ENCODE measurements at regions not wholly inside any gene's neighbourhood (a gene's known extent, or its start where the extent isn't known, plus 50 kb on each side); places are given as distances from the start of the nearest gene placed in this dataset.
"Not testable (repeated sequence)": the region's sequence is repeated elsewhere in the genome, so short reads cannot be mapped to it uniquely, and the experiment has no call there.

DNA sequence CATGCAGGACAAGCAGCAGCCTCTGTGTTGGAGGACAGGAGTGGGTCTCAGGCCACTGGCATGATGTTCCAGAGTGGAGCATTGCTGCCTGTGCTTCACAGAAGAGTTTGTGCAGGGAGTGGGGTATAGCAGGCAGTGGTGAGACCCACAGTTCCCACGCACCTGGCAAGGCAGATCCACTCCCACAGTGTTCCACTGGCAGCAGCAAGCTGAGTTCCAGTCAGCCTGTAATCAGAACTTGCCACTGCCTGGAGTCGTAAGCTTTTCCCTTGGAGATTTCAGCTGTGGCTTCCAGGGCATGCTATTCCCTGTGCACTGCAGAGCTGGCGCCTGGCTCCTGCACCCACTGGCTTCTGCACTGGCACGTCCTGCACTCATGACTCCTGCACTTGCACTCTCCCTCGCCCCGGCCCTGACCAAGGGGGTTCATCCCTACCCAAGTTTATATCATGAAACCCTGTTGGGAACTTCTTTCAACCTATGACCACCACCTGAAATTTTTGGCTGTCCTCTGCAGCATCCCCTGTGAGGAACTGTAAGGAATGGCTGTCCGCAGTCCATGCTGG, 1144.3 kb downstream of the RAPGEF2 start:
- no peak for DNase-seq

GRCh38 chr4:160251522-160252170, 1148.8 kb downstream of the RAPGEF2 start:
- no peak for DNase-seq

DNA sequence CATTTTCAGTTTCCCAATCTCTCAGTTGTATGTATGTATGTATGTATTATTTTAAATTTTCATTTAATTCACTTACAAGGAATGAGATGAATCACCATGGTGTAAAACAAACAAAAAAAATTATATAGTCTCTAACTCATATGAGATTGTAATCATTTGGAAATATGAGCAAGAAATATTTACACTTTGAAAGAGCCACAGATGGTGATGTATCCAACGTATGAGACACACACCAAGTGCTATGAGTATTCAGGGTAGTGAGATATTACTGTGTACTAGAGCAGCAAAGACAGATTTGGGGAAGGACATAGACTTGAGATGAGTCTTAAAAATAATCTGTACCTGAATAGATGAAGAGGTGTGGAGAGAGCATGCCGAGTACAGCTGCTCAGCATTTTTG, 1154.4 kb downstream of the RAPGEF2 start:
- no peak for DNase-seq

DNA sequence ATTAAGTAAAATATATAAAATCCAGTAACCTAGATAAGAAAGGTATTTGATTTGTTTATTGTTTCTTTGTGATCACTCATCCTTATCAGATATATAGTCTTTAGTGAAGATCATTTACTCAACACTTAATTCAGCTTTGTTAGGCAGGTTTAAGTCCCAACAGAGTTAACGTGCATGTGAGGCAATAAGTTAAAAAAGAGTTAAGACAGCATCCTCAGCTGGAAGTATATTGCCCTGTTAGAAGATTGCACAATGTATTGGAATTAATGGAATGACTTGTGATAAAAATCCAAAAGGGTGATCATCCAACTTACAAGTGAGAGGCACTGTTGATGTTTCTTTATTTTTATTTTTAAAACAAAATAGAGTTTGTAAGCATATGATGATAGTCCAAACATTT, 1162.1 kb downstream of the RAPGEF2 start:
- no peak for DNase-seq

GRCh38 chr4:160265836-160266235, 1163.0 kb downstream of the RAPGEF2 start:
- no peak for DNase-seq

- DNase-seq, result no peak
Observed at GRCh38 chr4:160276785-160277325, 1174.0 kb downstream of the RAPGEF2 start.

GRCh38 chr4:160283081-160283480, 1180.2 kb downstream of the RAPGEF2 start:
- no peak for DNase-seq

GRCh38 chr4:160284516-160284915, 1181.6 kb downstream of the RAPGEF2 start:
- no peak for DNase-seq

DNA sequence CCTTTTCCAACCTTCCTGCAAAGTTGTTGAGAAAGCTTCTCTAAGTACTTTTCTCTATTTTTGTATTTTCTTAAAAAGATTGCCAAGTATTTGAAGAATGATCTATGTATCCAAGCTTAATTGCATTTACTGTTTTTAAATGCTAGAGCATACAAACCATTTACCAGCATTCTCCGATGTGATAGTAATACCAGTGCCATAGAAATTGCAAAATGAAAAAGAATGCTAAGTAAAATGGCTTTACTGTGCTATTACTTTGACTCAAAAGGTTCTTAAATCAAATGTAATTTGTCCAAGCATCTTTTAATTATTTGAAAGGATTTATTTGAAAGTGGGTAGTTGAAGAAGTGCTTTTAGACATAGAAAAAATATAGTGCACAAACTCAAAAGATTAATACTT, 1183.2 kb downstream of the RAPGEF2 start:
- no peak for DNase-seq

DNA sequence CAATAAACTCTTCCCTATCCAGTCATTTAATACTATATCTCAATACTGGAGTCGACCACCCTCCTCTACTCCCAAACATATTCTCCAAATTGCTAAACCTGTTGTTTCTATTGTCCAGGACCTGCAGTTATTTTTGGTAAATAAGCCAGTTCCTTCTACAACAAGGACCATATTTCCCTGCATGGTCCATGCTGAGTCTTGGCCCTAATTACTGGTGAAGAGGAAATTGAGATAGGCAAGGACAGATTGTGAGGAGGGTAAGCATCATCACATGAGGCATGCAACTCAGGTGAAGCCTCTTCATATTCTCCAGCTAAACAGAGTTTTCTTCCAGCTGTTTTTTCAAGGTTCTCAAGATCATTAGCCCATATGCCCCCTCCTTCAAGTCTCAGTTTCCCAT, 1193.6 kb downstream of the RAPGEF2 start:
- no peak for DNase-seq

DNA sequence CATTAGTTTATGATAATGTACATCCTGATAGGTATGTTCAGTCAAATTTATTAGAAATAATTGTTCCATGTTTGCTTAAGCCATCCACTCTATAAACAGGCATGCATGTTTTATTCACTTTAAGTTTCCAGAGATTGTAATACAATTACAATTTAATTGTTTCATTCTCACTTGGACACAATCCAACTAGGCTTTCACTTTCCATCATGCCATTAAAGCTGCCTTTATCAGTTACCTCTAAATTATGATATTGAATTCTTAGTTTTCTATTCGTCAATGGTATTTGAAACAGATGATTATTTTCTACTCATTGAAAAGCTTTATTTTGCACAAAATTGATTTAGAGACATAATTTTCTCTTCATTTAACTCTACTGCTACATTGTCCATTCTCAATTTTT, 1196.3 kb downstream of the RAPGEF2 start:
- no peak for DNase-seq

DNA sequence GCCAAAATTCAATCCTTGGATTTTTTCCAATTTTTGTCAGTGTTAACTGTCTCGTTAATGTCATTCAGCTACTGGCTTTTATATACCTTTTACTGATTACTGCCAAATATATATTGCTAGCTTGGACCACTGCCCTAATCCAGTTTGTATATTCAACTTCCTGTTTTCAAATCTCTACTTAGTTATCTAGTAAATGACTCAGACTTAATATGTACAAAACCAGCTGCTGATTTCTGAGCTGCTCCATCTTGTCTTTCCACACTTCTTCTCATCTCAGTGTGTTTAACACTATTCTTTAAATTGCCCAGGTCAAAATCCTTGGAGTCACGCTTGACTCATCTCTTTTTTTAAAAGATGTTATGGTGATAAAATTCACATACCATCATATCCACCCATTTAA, 1196.7 kb downstream of the RAPGEF2 start:
- DNase-seq, result no peak

DNA sequence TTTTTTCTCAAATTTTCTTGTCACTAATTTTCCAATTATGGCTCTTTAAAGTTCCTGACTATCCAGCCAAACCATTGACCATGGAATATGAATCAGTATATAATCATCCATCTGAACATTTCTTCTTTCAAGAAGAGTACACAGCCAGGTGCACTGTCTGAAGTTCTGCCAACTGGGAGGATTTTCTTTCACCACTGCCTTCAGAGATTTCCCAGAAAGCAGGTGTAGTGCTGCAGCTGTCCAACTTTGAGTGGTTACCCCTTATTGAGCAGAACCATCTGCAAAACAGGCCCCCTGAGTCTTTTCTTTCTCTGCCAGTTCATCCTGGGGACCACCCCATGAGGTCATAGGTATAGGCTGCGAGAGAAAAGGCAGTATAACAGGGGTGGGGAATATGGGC, 1213.2 kb downstream of the RAPGEF2 start:
- DNase-seq, result no peak

DNA sequence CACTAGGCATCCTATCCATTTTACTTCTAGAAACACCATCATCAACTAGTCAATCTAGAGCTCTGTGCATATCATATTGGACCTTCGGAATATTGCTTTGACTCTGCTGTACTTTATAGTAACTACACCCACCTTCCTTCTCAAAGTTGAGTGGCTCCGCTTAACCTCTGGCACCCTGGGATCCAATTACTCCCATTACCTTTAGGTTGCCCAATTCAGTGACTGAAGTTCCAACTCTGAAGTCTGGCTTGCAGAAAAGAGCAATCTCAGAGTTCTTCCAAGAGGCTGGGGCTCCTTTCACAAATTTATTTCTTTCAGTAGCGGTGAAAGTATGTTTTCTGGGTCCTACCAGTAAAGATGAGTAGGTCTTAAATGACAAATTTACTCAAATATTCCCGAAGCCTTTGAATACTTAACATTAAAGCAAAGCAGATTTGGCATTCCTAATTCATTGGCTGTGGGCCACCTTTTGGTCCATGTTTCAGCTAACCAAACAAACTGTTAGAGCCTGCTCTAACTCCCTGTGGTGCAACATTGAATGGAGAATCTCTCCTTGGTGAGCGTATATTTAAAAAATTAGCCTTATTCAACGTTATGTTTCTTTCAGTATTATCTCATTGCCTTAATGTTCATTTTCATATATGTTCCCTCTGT, 1215.8 kb downstream of the RAPGEF2 start:
- DNase-seq, result no peak

GRCh38 chr4:160319221-160319867, 1216.5 kb downstream of the RAPGEF2 start:
- no peak for DNase-seq

DNA sequence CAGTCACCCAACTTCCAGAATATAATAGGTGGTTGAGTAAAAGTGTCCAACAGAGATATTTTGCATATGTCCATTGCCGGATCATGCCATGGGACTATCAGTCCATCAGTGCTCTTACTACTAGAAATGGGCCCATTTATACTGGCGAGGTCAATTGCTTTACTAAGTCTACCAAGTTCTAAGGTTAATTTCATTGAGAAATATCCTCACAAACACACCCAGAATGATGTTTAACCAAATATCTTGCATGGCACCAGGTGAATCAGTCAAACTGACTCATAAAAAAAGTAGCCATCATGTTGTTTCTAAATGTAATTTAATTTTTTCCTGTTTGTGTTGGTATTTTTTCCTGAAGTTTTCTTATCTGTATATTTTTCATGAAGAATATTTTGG, 1217.0 kb downstream of the RAPGEF2 start:
- no peak for DNase-seq

- no peak for DNase-seq
Observed at GRCh38 chr4:160326110-160326509, 1223.2 kb downstream of the RAPGEF2 start.

DNA sequence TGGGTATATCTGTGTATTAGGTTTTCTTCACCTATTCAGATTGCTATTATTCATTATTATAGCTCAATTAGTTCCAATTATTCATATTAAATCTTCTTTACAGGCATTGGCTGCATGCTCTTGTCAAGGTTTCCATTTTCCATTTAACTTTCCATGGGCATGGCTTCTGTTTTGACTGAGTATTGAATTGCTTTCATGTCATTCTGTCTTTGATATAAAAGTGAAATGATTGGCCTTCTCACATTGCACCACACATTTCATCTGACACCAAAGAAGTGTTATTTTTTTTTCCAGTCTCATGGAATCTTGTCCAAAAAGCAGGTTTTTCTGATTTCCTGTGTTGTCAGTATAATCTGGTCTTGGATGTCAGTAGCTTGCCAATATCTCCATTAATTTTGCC, 1244.3 kb downstream of the RAPGEF2 start:
- DNase-seq, result no peak

GRCh38 chr4:160350944-160351343, 1248.1 kb downstream of the RAPGEF2 start:
- DNase-seq, result no peak

DNA sequence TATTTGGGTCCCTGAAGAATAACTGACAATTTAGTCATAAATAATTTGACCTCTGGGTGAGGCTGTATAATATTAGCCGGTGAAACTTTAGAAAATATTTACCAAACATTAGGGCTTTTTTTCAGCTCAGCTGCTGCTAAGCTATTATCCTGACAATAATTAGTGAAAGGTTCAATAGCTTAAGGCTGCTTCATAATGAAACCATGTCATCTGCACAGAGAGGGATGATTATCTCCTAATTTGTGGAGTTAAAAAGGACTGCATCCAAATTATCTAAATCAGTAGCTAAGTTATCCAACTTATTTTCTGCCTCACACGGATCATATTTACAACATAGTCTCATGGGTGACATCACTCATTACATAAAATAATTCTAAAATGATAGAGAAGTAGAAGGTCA, 1249.8 kb downstream of the RAPGEF2 start:
- no peak for DNase-seq

DNA sequence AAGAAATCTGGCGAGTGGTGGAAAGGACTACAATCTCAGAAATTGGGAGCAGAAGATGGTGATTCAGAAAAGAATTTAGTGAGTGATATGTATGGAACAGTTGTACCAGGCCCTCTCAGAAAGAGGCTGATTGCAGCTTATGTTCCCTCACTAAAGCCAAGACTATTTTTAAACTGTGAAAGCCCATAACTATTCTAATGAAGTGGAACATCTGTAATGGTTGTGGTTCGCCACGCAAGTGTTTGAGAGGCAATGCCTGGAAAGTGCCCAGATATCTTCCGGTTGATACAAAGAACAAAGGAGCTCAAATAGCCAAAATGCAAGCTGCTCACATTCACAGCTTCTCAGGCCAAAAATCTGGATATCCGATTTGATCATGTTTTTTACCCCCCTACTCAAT, 1250.7 kb downstream of the RAPGEF2 start:
- no peak for DNase-seq

- no peak for DNase-seq
Observed at GRCh38 chr4:160362478-160362877, 1259.6 kb downstream of the RAPGEF2 start.

DNA sequence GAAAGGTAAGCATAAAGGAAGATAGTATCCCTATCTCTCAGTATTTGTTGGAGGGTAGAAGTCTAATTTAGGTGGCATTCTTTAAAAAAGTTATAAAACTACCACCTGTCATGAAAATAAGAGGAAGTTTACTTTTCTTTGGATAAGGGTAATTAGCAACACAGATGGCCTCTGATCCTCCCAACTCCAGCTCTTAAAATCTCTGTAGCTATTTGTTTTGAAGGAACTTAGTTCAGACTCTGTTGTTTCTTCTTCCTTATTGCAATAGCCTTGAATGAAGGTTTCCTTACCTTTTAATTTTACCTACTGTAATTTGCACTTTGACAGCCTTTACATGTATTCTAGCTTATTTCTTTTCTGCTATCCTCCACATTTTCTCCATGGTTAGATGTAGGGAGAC, 1261.3 kb downstream of the RAPGEF2 start:
- DNase-seq, result no peak

GRCh38 chr4:160364665-160365064, 1261.8 kb downstream of the RAPGEF2 start:
- DNase-seq, result not testable (repeated sequence)
